ENCODE measurements at regions not wholly inside any gene's neighbourhood (a gene's known extent, or its start where the extent isn't known, plus 50 kb on each side); places are given as distances from the start of the nearest gene placed in this dataset.
"Not testable (repeated sequence)": the region's sequence is repeated elsewhere in the genome, so short reads cannot be mapped to it uniquely, and the experiment has no call there.

GRCh38 chr11:24206030-24206429 is 290.8 kb upstream of the LUZP2 start:
- TF ChIP-seq CTCF (IDR thresholded peaks at IDR 0.05): no peak
- intact Hi-C loops (cut with DNase I, micrococcal nuclease): no loop called here
- ATAC-seq: no peak
- DNase-seq: no peak
- H3K4me1 ChIP-seq (ENCODE audit: low read depth): no peaks in the 10 kb centered on the region
- H3K36me3 ChIP-seq (ENCODE audit: low read depth): no peaks in the 10 kb centered on the region
- H3K9me3 ChIP-seq: no peaks in the 10 kb centered on the region
- H3K4me3 ChIP-seq: no peak overlapping the region

- no peak for ATAC-seq
- TF ChIP-seq CTCF (IDR thresholded peaks at IDR 0.05): no peak
- intact Hi-C loops (cut with DNase I, micrococcal nuclease): no loop called here
Observed at GRCh38 chr11:24206511-24206910, 290.3 kb upstream of the LUZP2 start.

GRCh38 chr11:24216488-24216887 is 280.4 kb upstream of the LUZP2 start:
- Histone ChIP-seq H3K9me3 (no peaks in the 10 kb centered on the region), H3K36me3 (ENCODE audit: low read depth) (no peaks in the 10 kb centered on the region), H3K4me1 (ENCODE audit: low read depth) (no peaks in the 10 kb centered on the region), H3K4me3 (no peak overlapping the region)
- no peak for ATAC-seq
- no peak for TF ChIP-seq CTCF (IDR thresholded peaks at IDR 0.05)
- no peak for DNase-seq
- intact Hi-C loops (cut with DNase I, micrococcal nuclease): no loop called here

More at GRCh38 chr11:24206511-24206910, 290.3 kb upstream of the LUZP2 start:
- no peaks in the 10 kb centered on the region for H3K9me3 ChIP-seq
- H3K4me3 ChIP-seq: no peak overlapping the region
- DNase-seq: no peak
- H3K36me3 ChIP-seq (ENCODE audit: low read depth): no peaks in the 10 kb centered on the region
- H3K4me1 ChIP-seq (ENCODE audit: low read depth): no peaks in the 10 kb centered on the region

- H3K4me3 ChIP-seq; ATAC-seq; H3K9me3 ChIP-seq; H3K4me1 ChIP-seq (ENCODE audit: low read depth); DNase-seq; H3K36me3 ChIP-seq (ENCODE audit: low read depth); intact Hi-C loops (cut with DNase I, micrococcal nuclease): not testable (repeated sequence)
Observed at GRCh38 chr11:24217319-24217718, 279.5 kb upstream of the LUZP2 start.

- Histone ChIP-seq H3K9me3 (no peaks in the 10 kb centered on the region), H3K36me3 (ENCODE audit: low read depth) (no peaks in the 10 kb centered on the region), H3K4me1 (ENCODE audit: low read depth) (no peaks in the 10 kb centered on the region), H3K4me3 (no peak overlapping the region)
- ATAC-seq (no peak), DNase-seq (no peak)
- intact Hi-C loops (cut with DNase I, micrococcal nuclease): no loop called here
- no peak for TF ChIP-seq CTCF (IDR thresholded peaks at IDR 0.05)
Observed at GRCh38 chr11:24225501-24225900, 271.4 kb upstream of the LUZP2 start.

- ATAC-seq (no peak), DNase-seq (no peak)
- no peaks in the 10 kb centered on the region for H3K9me3 ChIP-seq
- H3K4me3 ChIP-seq: no peak overlapping the region
- TF ChIP-seq CTCF (IDR thresholded peaks at IDR 0.05): no peak
- intact Hi-C loops (cut with DNase I, micrococcal nuclease): no loop called here
- no peaks in the 10 kb centered on the region for H3K36me3 ChIP-seq (ENCODE audit: low read depth)
- no peaks in the 10 kb centered on the region for H3K4me1 ChIP-seq (ENCODE audit: low read depth)
Observed at GRCh38 chr11:24226606-24227005, 270.2 kb upstream of the LUZP2 start.
